Sigmoid colon (tissue), 6 donors: ENCODE measurements at regions not wholly inside any gene's neighbourhood (a gene's known extent, or its start where the extent isn't known, plus 50 kb on each side); places are given as distances from the start of the nearest gene placed in this dataset.

Source experiments
- DNase-seq: peaks from one replicate; pipeline ENCODE4 v3.0.0-alpha.2; 2019
- H3K27ac ChIP-seq, 4 donors: fragments of 200-600 bp; sonication (generic); one replicate each; pipeline ENCODE4 v1.5.1; 2016 to 2019; ENCODE audit warnings: mild to moderate bottlenecking in 1 of 4
- H3K27me3 ChIP-seq, 3 donors: fragments of 200-600 bp; sonication (generic); one replicate each; pipeline ENCODE4 v1.5.1; 2019; ENCODE audit warnings: mild to moderate bottlenecking in 1 of 3
- H3K36me3 ChIP-seq, 4 donors: fragments of 200-600 bp; sonication (generic); one replicate each; pipeline ENCODE4 v1.5.1; 2016 to 2019
- H3K4me1 ChIP-seq, 4 donors: fragments of 200-600 bp; sonication (generic); one replicate each; pipeline ENCODE4 v1.5.1; 2017 to 2019
- H3K4me3 ChIP-seq, 4 donors: fragments of 200-600 bp; sonication (generic); one replicate each; pipeline ENCODE4 v1.5.1; 2017 to 2019; ENCODE audit warnings: mild to moderate bottlenecking in 2 of 4, moderate library complexity in 1 of 4
- H3K9me3 ChIP-seq, 4 donors: fragments of 200-600 bp in 3 of 4; sonication (generic) in 3 of 4; one replicate each; pipeline versions ENCODE4 v1.5.1 to v1.6.1; 2013 to 2019
- CTCF ChIP-seq, 4 experiments: fragments of 450-650 bp in 3 of 4; fragments of 200-600 bp in 1 of 4; IDR thresholded peaks; one replicate each; pipeline ENCODE4 v1.5.1; 2016 to 2019; ENCODE audit warnings: antibody characterized with exemption in 4 of 4, mild to moderate bottlenecking in 3 of 4, moderate library complexity in 2 of 4
- EP300 ChIP-seq, 4 donors: sonication (generic); formaldehyde crosslinking; IDR thresholded peaks; one replicate each; pipeline ENCODE4 v1.6.1; 2017; ENCODE audit warnings: antibody characterized with exemption in 4 of 4
- POLR2A ChIP-seq, 2 donors: fragments of 450-650 bp; IDR thresholded peaks; one replicate each; pipeline ENCODE4 v1.6.1; 2016; ENCODE audit warnings: antibody characterized with exemption in 2 of 2, mild to moderate bottlenecking in 2 of 2, moderate library complexity in 2 of 2
- POLR2AphosphoS5 ChIP-seq, 4 donors: sonication (generic); formaldehyde crosslinking; IDR thresholded peaks; one replicate each; pipeline ENCODE4 v1.6.1; 2017; ENCODE audit warnings: antibody characterized with exemption in 4 of 4
- WGBS, 2 donors: extraction: QIAGEN DNeasy Blood & Tissue Kit; methylation state at CpG; one replicate each; pipeline ENCODE4 v1.1.7; 2013; 5-methylcytosine and 5-hydroxymethylcytosine counted together
- intact Hi-C: fragments of 100-400 bp; cut with DNase I; formaldehyde crosslinking; loops from one replicate; pipeline ENCODE4 v1.15.1; 2023
- donor health status: healthy with polysubstance abuse.
- donor health status: healthy.

- intact Hi-C loops: no loop called here
- H3K27me3 ChIP-seq: peaks cover 0 to 6% (median 0%) of the 10 kb centered on the region in 3 donors
- 41 to 68% methylated on average over 18 of the region's 18 CpGs for WGBS, 2 donors
- no peak for DNase-seq
- no peaks in the 10 kb centered on the region for H3K4me1 ChIP-seq
- no peaks in the 10 kb centered on the region for H3K36me3 ChIP-seq
- TF ChIP-seq POLR2AphosphoS5 (IDR thresholded peaks at IDR 0.05) (no peak), POLR2A (IDR thresholded peaks at IDR 0.05) (no peak), CTCF (IDR thresholded peaks at IDR 0.05) (no peak), EP300 (IDR thresholded peaks at IDR 0.05) (no peak)
- H3K4me3 ChIP-seq: no peak overlapping the region
- no peak overlapping the region for H3K27ac ChIP-seq
- H3K9me3 ChIP-seq: no peaks in the 10 kb centered on the region
These were observed 305.8 kb downstream of the CDH26 start for GRCh38 chr20:60263725-60264709.

- no peaks in the 10 kb centered on the region for H3K4me1 ChIP-seq
- H3K9me3 ChIP-seq: no peaks in the 10 kb centered on the region
- H3K4me3 ChIP-seq: no peak overlapping the region
- TF ChIP-seq POLR2A (IDR thresholded peaks at IDR 0.05) (no peak), EP300 (IDR thresholded peaks at IDR 0.05) (no peak), POLR2AphosphoS5 (IDR thresholded peaks at IDR 0.05) (no peak), CTCF (IDR thresholded peaks at IDR 0.05) (no peak)
- intact Hi-C loops: no loop called here
- no peak for DNase-seq
- WGBS, 2 donors: 65 to 78% methylated on average over 9 of the region's 9 CpGs
- H3K36me3 ChIP-seq: no peaks in the 10 kb centered on the region
- no peak overlapping the region for H3K27ac ChIP-seq
- peaks cover 0 to 6% (median 0%) of the 10 kb centered on the region in 3 donors for H3K27me3 ChIP-seq
These were observed 308.1 kb downstream of the CDH26 start for GRCh38 chr20:60266177-60266823.

GRCh38 chr20:60268491-60268890 lies 310.3 kb downstream of the CDH26 start:
- WGBS, 2 donors: 88 to 89% methylated on average over 4 of the region's 4 CpGs
- Histone ChIP-seq H3K9me3 (no peaks in the 10 kb centered on the region), H3K4me1 (no peaks in the 10 kb centered on the region), H3K36me3 (no peaks in the 10 kb centered on the region), H3K27me3 (peaks cover 0 to 6% (median 0%) of the 10 kb centered on the region in 3 donors), H3K27ac (no peak overlapping the region), H3K4me3 (no peak overlapping the region)
- no peak for TF ChIP-seq CTCF (IDR thresholded peaks at IDR 0.05)
- intact Hi-C loops: no loop called here
- DNase-seq: no peak

GRCh38 chr20:60269573-60270162 lies 311.4 kb downstream of the CDH26 start:
- intact Hi-C loops: no loop called here
- Histone ChIP-seq H3K4me1 (no peaks in the 10 kb centered on the region), H3K4me3 (no peak overlapping the region), H3K27me3 (peaks cover 0 to 6% (median 0%) of the 10 kb centered on the region in 3 donors), H3K27ac (no peak overlapping the region), H3K9me3 (no peaks in the 10 kb centered on the region), H3K36me3 (no peaks in the 10 kb centered on the region)
- 66% methylated on average over 7 of the region's 7 CpGs for WGBS, 2 donors
- no peak for TF ChIP-seq EP300 (IDR thresholded peaks at IDR 0.05)
- TF ChIP-seq CTCF (IDR thresholded peaks at IDR 0.05): no peak
- no peak for TF ChIP-seq POLR2A (IDR thresholded peaks at IDR 0.05)
- no peak for TF ChIP-seq POLR2AphosphoS5 (IDR thresholded peaks at IDR 0.05)
- DNase-seq: no peak
